Subcutaneous abdominal adipose tissue (tissue), 5 donors: ENCODE measurements at regions not wholly inside any gene's neighbourhood (a gene's known extent, or its start where the extent isn't known, plus 50 kb on each side); places are given as distances from the start of the nearest gene placed in this dataset.

Experiments used
- H3K27ac ChIP-seq: one replicate; pipeline ENCODE4 v1.7.0; 2013; ENCODE audit warnings: low read depth, mild to moderate bottlenecking, inconsistent platforms, low read length, moderate library complexity
- H3K27me3 ChIP-seq, 5 donors: one replicate each; pipeline ENCODE4 v1.7.0; 2013; ENCODE audit warnings: low read length in 5 of 5, inconsistent platforms in 1 of 5; ENCODE audit not compliant: control insufficient read depth in 5 of 5, insufficient read depth in 4 of 5
- H3K36me3 ChIP-seq, 5 donors: one replicate each; pipeline ENCODE4 v1.7.0; 2013; ENCODE audit warnings: low read length in 5 of 5; ENCODE audit not compliant: control insufficient read depth in 5 of 5, insufficient read depth in 5 of 5
- H3K4me1 ChIP-seq, 5 donors: one replicate each; pipeline ENCODE4 v1.7.0; 2013; ENCODE audit warnings: low read length in 5 of 5, mild to moderate bottlenecking in 3 of 5, moderate library complexity in 1 of 5; ENCODE audit not compliant: control insufficient read depth in 5 of 5, insufficient read depth in 5 of 5
- H3K4me3 ChIP-seq, 5 donors: one replicate each; pipeline ENCODE4 v1.7.0; 2013; ENCODE audit warnings: low read length in 5 of 5, low read depth in 1 of 5
- H3K9ac ChIP-seq, 5 donors: one replicate each; pipeline ENCODE4 v1.7.0; 2013; ENCODE audit warnings: low read length in 5 of 5, mild to moderate bottlenecking in 4 of 5, moderate library complexity in 3 of 5
- H3K9me3 ChIP-seq, 5 donors: one replicate each; pipeline ENCODE4 v1.7.0; 2013; ENCODE audit warnings: low read length in 5 of 5; ENCODE audit not compliant: control insufficient read depth in 5 of 5
- donor health status: healthy.
- donor health status: healthy.
- donor health status: healthy.
- donor health status: healthy.
- donor health status: healthy.

DNA sequence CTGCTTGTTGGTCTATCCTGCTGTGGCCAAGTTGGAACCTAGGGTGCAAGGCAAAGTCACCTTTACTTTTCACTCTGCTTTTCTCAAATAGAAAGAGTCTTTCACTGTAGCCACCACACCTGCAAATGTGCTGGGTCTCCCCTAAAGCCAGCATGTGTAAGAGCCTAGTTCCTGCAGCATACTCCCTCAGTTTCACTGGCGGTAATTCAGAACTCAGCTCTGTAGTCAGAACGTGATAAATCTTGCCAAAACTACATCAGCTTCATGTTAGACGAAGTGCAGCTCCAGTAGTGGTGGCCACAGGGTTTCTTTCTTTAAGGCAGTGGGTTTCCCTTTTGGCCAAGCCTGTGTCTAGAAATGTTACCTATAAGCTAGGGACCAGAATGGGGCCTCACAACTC lies 72.0 kb upstream of the HMGCLL1 start:
- Histone ChIP-seq H3K27ac (no peak overlapping the region), H3K27me3 (no peaks in the 10 kb centered on the region), H3K9ac (no peak overlapping the region), H3K36me3 (no peaks in the 10 kb centered on the region), H3K4me3 (no peak overlapping the region), H3K9me3 (no peaks in the 10 kb centered on the region), H3K4me1 (no peaks in the 10 kb centered on the region)

DNA sequence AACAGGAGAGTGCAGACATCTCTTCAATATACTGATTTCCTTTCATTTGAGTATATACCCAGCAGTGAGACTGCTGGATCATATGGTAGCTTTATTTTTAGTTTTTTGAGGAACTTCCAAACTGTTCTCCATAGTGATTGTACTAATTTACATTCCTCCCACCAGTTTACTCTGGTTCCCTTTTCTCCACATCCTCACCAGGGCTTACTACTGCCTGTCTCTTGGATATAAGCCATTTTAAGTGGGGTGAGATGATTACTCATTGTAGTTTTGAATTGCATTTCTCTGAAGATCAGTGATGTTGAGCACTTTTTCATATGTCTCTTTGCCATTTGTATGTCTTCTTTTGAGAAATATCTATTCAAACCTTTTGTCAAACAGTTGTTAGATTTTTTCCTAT lies 64.9 kb upstream of the HMGCLL1 start:
- Histone ChIP-seq H3K27ac (no peak overlapping the region), H3K9me3 (peaks cover 0 to 11% (median 0%) of the 10 kb centered on the region in 5 donors), H3K36me3 (no peaks in the 10 kb centered on the region), H3K27me3 (no peaks in the 10 kb centered on the region), H3K9ac (no peak overlapping the region), H3K4me1 (no peaks in the 10 kb centered on the region), H3K4me3 (no peak overlapping the region)

DNA sequence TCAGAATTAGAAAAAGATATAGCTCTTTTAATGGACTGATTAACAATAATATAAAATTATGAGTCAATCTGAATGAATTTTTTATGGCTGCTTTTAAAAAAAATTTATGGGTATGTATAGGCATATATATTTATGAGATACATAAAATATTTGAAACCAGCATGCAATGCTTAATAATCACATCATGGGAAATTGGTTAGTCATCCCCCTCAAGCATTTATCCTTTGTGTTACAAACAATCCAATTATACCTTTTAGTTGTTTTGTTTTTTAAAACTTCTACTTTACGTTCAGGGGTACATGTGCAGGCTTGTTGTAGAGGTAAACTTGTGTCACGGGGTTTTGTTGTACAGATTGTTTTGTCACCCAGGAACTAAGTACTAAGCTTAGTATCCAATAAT lies 63.4 kb upstream of the HMGCLL1 start:
- no peaks in the 10 kb centered on the region for H3K27me3 ChIP-seq
- H3K9me3 ChIP-seq = peaks cover 0 to 11% (median 0%) of the 10 kb centered on the region in 5 donors
- H3K27ac ChIP-seq = no peak overlapping the region
- H3K36me3 ChIP-seq = no peaks in the 10 kb centered on the region
- no peaks in the 10 kb centered on the region for H3K4me1 ChIP-seq
- H3K4me3 ChIP-seq = no peak overlapping the region
- no peak overlapping the region for H3K9ac ChIP-seq

DNA sequence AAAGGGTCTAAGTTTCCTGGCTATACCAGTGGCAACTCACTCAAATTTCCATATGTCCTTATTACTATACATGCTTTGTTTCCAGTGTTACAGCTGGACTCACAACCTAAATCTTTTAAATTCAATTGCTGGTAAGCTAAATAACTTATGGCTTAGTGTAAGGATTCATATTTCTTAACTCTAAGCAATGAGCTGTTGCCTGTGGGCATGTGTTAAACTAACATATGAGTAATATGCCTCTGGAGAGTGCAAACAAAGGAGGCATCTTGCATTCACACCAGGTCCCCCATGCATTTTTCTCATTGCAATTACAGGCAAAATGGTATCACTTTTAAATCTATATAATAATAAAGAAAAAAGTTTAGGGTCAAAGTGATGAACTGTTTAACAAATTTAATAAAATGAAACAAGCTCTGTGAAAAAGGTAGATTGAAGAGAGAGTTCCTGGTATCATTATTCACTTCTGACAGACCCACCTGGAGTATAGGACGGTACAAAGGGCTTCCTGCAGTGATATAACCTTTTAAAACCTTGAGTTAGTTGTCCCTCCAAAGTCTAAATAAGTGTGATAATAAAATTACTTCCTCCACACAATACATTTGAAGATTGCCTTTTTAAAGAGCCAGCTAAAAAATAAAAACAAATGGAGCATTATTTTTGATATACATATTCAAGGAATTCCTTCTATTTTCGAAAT lies 57.6 kb upstream of the HMGCLL1 start:
- Histone ChIP-seq H3K4me3 (no peak overlapping the region), H3K27me3 (no peaks in the 10 kb centered on the region), H3K27ac (no peak overlapping the region), H3K4me1 (no peaks in the 10 kb centered on the region), H3K9me3 (no peaks in the 10 kb centered on the region), H3K36me3 (no peaks in the 10 kb centered on the region), H3K9ac (no peak overlapping the region)

DNA sequence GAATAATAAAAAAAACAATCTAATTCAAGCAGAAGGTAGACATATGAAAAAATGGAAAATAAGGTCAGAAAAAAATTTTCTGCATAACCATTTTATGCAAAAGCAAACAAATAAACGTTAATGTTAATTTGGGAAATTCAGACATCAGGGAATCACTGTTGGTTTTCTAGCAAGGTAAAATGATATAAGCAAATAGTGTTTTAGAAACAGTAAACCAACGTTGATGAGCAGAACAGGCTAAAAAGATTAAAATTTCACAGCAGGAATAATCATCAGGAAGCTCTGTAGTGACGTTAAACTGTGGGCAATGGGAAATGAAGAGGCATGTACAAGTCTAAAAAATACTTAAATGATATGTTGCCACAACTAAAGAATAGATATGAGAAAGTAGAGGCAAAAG lies 54.5 kb upstream of the HMGCLL1 start:
- Histone ChIP-seq H3K9ac (no peak overlapping the region), H3K4me3 (no peak overlapping the region), H3K27me3 (no peaks in the 10 kb centered on the region), H3K36me3 (no peaks in the 10 kb centered on the region), H3K4me1 (no peaks in the 10 kb centered on the region), H3K27ac (no peak overlapping the region), H3K9me3 (peaks cover 0 to 3% (median 0%) of the 10 kb centered on the region in 5 donors)

DNA sequence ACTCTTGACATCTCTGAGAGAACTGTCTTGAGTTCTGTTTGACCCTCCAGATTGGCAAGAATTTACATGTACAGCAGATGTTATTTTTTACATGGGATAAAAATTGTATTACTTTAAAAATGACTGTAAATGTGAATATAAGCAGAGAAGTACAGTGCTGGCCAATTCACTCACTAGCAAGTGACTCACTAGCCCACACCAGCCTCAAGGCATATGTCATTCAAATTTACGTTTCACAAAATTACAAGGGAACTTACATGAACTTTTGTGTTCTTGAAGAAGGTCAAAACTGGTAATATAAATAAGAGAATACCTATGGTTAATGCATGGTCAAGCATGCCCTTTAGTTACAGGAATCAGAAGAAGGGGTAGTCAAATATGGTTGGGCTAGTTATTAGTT lies 54.0 kb upstream of the HMGCLL1 start:
- no peak overlapping the region for H3K27ac ChIP-seq
- peaks cover 0 to 3% (median 0%) of the 10 kb centered on the region in 5 donors for H3K9me3 ChIP-seq
- H3K4me3 ChIP-seq = no peak overlapping the region
- H3K9ac ChIP-seq = no peak overlapping the region
- no peaks in the 10 kb centered on the region for H3K4me1 ChIP-seq
- no peaks in the 10 kb centered on the region for H3K27me3 ChIP-seq
- H3K36me3 ChIP-seq = no peaks in the 10 kb centered on the region
